Activated CD4-positive, alpha-beta memory T cell treated with anti-CD3 and anti-CD28 coated beads for 36 hours (primary cell): ENCODE measurements at regions not wholly inside any gene's neighbourhood (a gene's known extent, or its start where the extent isn't known, plus 50 kb on each side); places are given as distances from the start of the nearest gene placed in this dataset.

Experiments used
- CTCF ChIA-PET: fragments of 350-600 bp; sonication (Branson Sonifier 250); formaldehyde crosslinking; loops from one replicate; lab custom pipeline; 2021; ENCODE audit warnings: antibody characterized with exemption, inconsistent platforms; lab: Charles Lee
- POLR2A ChIA-PET: fragments of 350-600 bp; sonication (Branson Sonifier 250); formaldehyde crosslinking; loops from one replicate; lab custom pipeline; 2021; ENCODE audit warnings: antibody characterized with exemption; lab: Charles Lee
- DNase-seq: peaks from one replicate; pipeline ENCODE4 v3.0.0-alpha.2; 2020
- H3K27ac Mint-ChIP-seq: one replicate; pipeline ENCODE4 v1.8.0; 2021; ENCODE audit warnings: mixed read lengths
- H3K27me3 Mint-ChIP-seq: one replicate; pipeline ENCODE4 v1.8.0; 2021; ENCODE audit warnings: mixed read lengths
- H3K36me3 Mint-ChIP-seq: one replicate; pipeline ENCODE4 v1.8.0; 2021; ENCODE audit warnings: mixed read lengths
- H3K4me1 Mint-ChIP-seq: one replicate; pipeline ENCODE4 v1.8.0; 2021; ENCODE audit warnings: low read depth, mixed read lengths
- H3K4me3 Mint-ChIP-seq: one replicate; pipeline ENCODE4 v1.8.0; 2021; ENCODE audit warnings: mild to moderate bottlenecking, mixed read lengths
- H3K9me3 Mint-ChIP-seq: one replicate; pipeline ENCODE4 v1.8.0; 2021; ENCODE audit warnings: mixed read lengths
- intact Hi-C: fragments of 100-400 bp; cut with micrococcal nuclease; formaldehyde crosslinking; loops from one replicate; pipeline ENCODE4 v1.15.1; 2023

DNA sequence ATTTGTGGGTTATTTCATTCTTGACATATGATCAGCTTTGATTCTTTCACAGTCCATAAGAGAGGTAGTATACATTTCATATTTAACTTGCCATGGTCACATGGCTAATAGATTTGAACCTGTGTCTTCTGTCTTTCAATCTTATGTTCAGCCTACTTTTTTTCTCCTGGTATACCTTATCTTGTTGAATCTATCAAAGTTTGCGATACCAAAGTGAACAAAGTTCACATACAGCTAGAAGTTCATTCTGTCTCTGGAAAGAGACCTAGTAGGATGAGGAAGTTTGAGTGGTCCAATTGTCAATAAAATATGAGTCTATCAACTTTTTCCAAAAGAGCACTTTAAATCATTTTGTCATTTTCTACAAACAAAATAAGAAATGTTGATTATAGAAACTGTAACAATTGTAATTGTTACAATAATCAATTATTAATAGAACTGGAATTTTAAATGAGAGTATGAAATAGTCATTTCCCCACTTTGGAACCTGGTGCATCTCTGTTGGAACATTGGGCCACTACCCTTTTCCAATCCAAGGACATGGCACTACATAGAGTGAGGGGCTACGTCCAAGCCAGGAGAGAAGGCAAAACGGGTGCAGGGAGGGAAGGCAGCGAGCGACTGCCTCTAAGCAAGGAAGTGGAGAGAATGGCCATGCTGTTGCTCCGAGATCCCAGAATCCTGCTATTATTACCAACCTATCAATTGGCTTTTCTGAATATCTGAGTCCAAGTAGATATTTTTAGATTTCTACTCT, 194.2 kb upstream of the FOXQ1 start:
- POLR2A ChIA-PET: no interaction called here
- H3K27ac Mint-ChIP-seq: no peak overlapping the region
- H3K9me3 Mint-ChIP-seq: no peaks in the 10 kb centered on the region
- no peak for DNase-seq
- H3K36me3 Mint-ChIP-seq: no peaks in the 10 kb centered on the region
- H3K4me3 Mint-ChIP-seq: no peak overlapping the region
- no peaks in the 10 kb centered on the region for H3K4me1 Mint-ChIP-seq
- CTCF ChIA-PET: no interaction called here
- H3K27me3 Mint-ChIP-seq: peaks cover 9% of the 10 kb centered on the region
- intact Hi-C loops: no loop called here

GRCh38 chr6:1116149-1116548, 195.7 kb upstream of the FOXQ1 start:
- no peak overlapping the region for H3K4me3 Mint-ChIP-seq
- POLR2A ChIA-PET: no interaction called here
- H3K9me3 Mint-ChIP-seq: no peaks in the 10 kb centered on the region
- no peak overlapping the region for H3K27ac Mint-ChIP-seq
- intact Hi-C loops: no loop called here
- CTCF ChIA-PET: no interaction called here
- H3K36me3 Mint-ChIP-seq: no peaks in the 10 kb centered on the region
- H3K27me3 Mint-ChIP-seq: peaks cover 9% of the 10 kb centered on the region
- no peaks in the 10 kb centered on the region for H3K4me1 Mint-ChIP-seq
- DNase-seq: no peak

- ChIA-PET CTCF (no interaction called here), POLR2A (no interaction called here)
- no peak for DNase-seq
- intact Hi-C loops: no loop called here
- H3K4me1 Mint-ChIP-seq: no peaks in the 10 kb centered on the region
- H3K36me3 Mint-ChIP-seq: no peaks in the 10 kb centered on the region
- no peak overlapping the region for H3K27ac Mint-ChIP-seq
- H3K9me3 Mint-ChIP-seq: no peaks in the 10 kb centered on the region
- H3K4me3 Mint-ChIP-seq: no peak overlapping the region
- H3K27me3 Mint-ChIP-seq: peaks cover 8% of the 10 kb centered on the region
Observed at GRCh38 chr6:1113916-1114540, 197.9 kb upstream of the FOXQ1 start.

DNA sequence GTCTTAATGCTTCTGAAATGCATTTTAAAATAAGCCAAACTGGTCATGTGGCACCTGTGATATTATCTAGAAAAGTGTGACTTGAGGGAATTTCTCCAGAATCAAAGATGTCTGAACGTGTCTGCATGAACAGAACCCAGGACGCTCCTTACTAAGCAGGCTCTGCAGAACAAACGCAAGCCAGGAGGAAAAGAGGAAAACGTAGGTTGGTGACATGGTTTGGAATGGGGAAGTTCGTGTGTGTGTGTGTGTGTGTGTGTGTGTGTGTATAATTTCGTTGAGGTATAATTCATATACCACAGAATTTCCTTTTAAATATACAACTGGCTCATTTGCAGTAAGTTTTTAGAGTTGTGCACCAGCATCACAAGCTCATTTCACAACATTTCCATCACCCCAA, 200.5 kb upstream of the FOXQ1 start:
- Mint-ChIP-seq H3K9me3 (no peaks in the 10 kb centered on the region), H3K36me3 (no peaks in the 10 kb centered on the region), H3K4me1 (no peaks in the 10 kb centered on the region), H3K4me3 (no peak overlapping the region), H3K27ac (no peak overlapping the region), H3K27me3 (peaks cover 13% of the 10 kb centered on the region)
- CTCF ChIA-PET: no interaction called here
- intact Hi-C loops: no loop called here
- DNase-seq: no peak
- POLR2A ChIA-PET: no interaction called here

DNA sequence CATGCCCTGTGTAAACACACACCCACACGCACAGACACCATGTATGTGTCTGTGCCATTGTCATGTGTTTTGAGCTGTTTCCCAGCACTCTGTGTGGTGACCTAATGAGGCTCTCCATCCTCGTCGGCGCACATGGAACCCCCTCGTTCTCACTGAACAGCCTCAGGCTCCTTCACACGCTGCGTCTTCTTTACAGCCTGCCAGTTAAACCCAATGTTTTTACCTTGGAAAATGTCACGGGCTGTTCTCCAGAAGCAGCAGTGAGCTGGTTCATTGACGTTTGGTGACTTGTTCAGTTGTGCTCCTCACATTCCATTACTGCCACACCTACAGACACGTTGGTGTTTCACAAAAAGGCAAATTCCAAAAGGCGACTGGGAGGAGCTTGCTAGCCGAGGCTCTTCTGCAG, 201.0 kb upstream of the FOXQ1 start:
- ChIA-PET POLR2A (no interaction called here), CTCF (no interaction called here)
- H3K27me3 Mint-ChIP-seq: peaks cover 13% of the 10 kb centered on the region
- intact Hi-C loops: no loop called here
- DNase-seq: no peak
- no peaks in the 10 kb centered on the region for H3K9me3 Mint-ChIP-seq
- no peak overlapping the region for H3K27ac Mint-ChIP-seq
- no peaks in the 10 kb centered on the region for H3K4me1 Mint-ChIP-seq
- H3K4me3 Mint-ChIP-seq: no peak overlapping the region
- H3K36me3 Mint-ChIP-seq: no peaks in the 10 kb centered on the region

DNA sequence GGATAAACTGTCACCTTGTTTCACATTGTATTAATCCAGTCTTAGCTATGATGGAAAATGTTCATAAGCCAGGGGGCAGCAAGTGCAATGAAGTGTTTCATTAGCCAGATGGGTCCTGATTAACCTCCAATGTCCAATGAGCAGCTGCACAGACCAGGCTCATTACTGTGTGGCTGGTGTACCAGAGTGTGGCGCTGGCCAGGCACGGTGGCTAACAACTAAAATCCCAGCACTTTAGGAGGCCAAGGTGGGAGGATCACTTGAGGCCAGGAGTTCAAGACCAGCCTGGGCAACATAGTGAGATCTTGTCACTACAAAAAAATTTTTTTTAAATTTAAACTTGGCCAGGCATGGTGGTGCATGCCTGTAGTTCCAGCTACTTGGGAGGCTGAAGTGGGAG, 201.7 kb upstream of the FOXQ1 start:
- ChIA-PET POLR2A (no interaction called here), CTCF (no interaction called here)
- no peak for DNase-seq
- Mint-ChIP-seq H3K4me1 (no peaks in the 10 kb centered on the region), H3K36me3 (no peaks in the 10 kb centered on the region), H3K9me3 (no peaks in the 10 kb centered on the region), H3K4me3 (no peak overlapping the region), H3K27me3 (peaks cover 13% of the 10 kb centered on the region), H3K27ac (no peak overlapping the region)
- intact Hi-C loops: no loop called here

- Mint-ChIP-seq H3K4me3 (no peak overlapping the region), H3K27ac (no peak overlapping the region), H3K9me3 (no peaks in the 10 kb centered on the region), H3K36me3 (no peaks in the 10 kb centered on the region), H3K27me3 (peaks cover 7% of the 10 kb centered on the region), H3K4me1 (no peaks in the 10 kb centered on the region)
- intact Hi-C loops: no loop called here
- DNase-seq: no peak
- ChIA-PET CTCF (no interaction called here), POLR2A (no interaction called here)
Observed at GRCh38 chr6:1109134-1109533, 202.8 kb upstream of the FOXQ1 start.

GRCh38 chr6:1108198-1108597, 203.7 kb upstream of the FOXQ1 start:
- H3K36me3 Mint-ChIP-seq: no peaks in the 10 kb centered on the region
- H3K27ac Mint-ChIP-seq: no peak overlapping the region
- H3K4me3 Mint-ChIP-seq: no peak overlapping the region
- DNase-seq: no peak
- intact Hi-C loops: no loop called here
- H3K27me3 Mint-ChIP-seq: peaks cover 7% of the 10 kb centered on the region
- ChIA-PET POLR2A (no interaction called here), CTCF (no interaction called here)
- no peaks in the 10 kb centered on the region for H3K9me3 Mint-ChIP-seq
- no peaks in the 10 kb centered on the region for H3K4me1 Mint-ChIP-seq

DNA sequence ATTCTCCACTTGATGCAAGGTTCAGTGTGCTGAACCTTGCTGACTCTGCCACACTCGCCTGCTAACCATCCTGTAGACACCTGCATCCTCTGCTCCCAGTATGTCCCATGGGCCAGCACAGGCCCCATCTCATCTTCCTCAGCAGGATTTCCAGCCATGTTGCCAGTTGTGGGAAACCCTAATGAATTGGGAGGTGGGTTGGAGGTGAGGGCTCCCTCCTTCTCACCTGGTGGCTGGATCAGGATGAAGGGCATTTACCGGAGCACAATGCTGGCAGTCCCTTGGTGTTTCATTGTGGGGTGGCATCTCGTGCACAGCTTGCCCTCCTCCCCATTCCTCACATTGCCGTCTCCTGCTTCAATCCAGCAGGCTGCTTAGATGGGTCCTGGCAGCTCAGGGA, 204.3 kb upstream of the FOXQ1 start:
- H3K9me3 Mint-ChIP-seq: no peaks in the 10 kb centered on the region
- POLR2A ChIA-PET: no interaction called here
- CTCF ChIA-PET: no interaction called here
- no peak overlapping the region for H3K27ac Mint-ChIP-seq
- H3K4me1 Mint-ChIP-seq: no peaks in the 10 kb centered on the region
- no peak overlapping the region for H3K4me3 Mint-ChIP-seq
- no peak for DNase-seq
- intact Hi-C loops: no loop called here
- H3K27me3 Mint-ChIP-seq: peaks cover 7% of the 10 kb centered on the region
- no peaks in the 10 kb centered on the region for H3K36me3 Mint-ChIP-seq

GRCh38 chr6:1105833-1106400, 206.0 kb upstream of the FOXQ1 start:
- H3K4me3 Mint-ChIP-seq: no peak overlapping the region
- H3K9me3 Mint-ChIP-seq: no peaks in the 10 kb centered on the region
- intact Hi-C loops: no loop called here
- ChIA-PET POLR2A (no interaction called here), CTCF (no interaction called here)
- no peak overlapping the region for H3K27ac Mint-ChIP-seq
- no peak for DNase-seq
- no peaks in the 10 kb centered on the region for H3K36me3 Mint-ChIP-seq
- H3K4me1 Mint-ChIP-seq: no peaks in the 10 kb centered on the region
- peaks cover 7% of the 10 kb centered on the region for H3K27me3 Mint-ChIP-seq

GRCh38 chr6:1104988-1105670, 206.8 kb upstream of the FOXQ1 start:
- no peaks in the 10 kb centered on the region for H3K4me1 Mint-ChIP-seq
- no peaks in the 10 kb centered on the region for H3K36me3 Mint-ChIP-seq
- H3K27ac Mint-ChIP-seq: no peak overlapping the region
- ChIA-PET POLR2A (no interaction called here), CTCF (interaction anchor here (0.7 kb wide), 1 partner anchor 210 kb away, joined by 3 read pairs; no protein-coding TSS in a partner anchor)
- H3K27me3 Mint-ChIP-seq: peaks cover 7% of the 10 kb centered on the region
- no peaks in the 10 kb centered on the region for H3K9me3 Mint-ChIP-seq
- intact Hi-C loops: no loop called here
- no peak for DNase-seq
- H3K4me3 Mint-ChIP-seq: no peak overlapping the region

DNA sequence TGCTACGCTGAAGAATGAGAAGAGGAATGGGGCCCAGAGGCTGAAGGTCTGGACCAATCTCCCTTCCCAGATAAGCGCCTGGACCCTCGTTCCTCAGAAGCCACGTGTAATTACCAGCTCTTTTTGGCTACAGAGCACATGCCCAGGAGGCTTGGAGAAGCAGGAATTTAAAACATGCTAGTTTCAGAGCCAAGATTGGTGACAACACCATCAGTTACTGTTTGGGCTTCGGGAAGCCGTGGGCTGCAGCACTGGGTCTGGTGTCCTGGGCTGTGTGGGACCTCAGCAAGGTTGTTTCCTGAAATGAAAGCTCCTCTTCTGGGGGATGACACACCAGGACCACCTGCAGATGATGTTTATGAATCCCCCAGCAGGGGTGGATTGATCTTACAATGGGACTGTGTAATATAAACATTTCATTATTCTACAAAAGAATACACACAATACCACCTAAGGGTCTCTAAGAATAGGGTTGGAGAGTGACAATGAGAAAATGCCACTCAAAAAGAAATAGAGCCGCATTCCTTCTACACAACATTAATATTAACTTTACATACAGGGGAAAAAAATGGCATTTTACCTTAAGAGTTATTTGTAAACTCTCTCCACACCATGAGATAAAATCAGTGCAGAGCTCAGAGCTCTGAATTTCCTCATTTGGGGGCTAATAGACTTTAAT, 207.8 kb upstream of the FOXQ1 start:
- H3K27ac Mint-ChIP-seq: no peak overlapping the region
- no peaks in the 10 kb centered on the region for H3K9me3 Mint-ChIP-seq
- H3K36me3 Mint-ChIP-seq: no peaks in the 10 kb centered on the region
- POLR2A ChIA-PET: no interaction called here
- no peaks in the 10 kb centered on the region for H3K4me1 Mint-ChIP-seq
- no peak for DNase-seq
- H3K27me3 Mint-ChIP-seq: peaks cover 14% of the 10 kb centered on the region
- H3K4me3 Mint-ChIP-seq: no peak overlapping the region
- intact Hi-C loops: no loop called here
- CTCF ChIA-PET: no interaction called here
